Kidney (tissue), 13 donors: ENCODE measurements at regions not wholly inside any gene's neighbourhood (a gene's known extent, or its start where the extent isn't known, plus 50 kb on each side); places are given as distances from the start of the nearest gene placed in this dataset.

Source experiments
- DNase-seq, 5 donors: peaks; one replicate each; pipeline ENCODE4 v3.0.0-alpha.2; 2013 to 2020
- FAIRE-seq: peaks from 2 replicates; lab custom pipeline; 2012; peaks lifted over from hg19 to GRCh38; lab: Jason Lieb, UNC
- H3K27ac ChIP-seq, 2 donors: one replicate each; pipeline ENCODE4 v1.7.0; 2013; ENCODE audit warnings: low read depth in 2 of 2, low read length in 2 of 2, inconsistent platforms in 1 of 2
- H3K27me3 ChIP-seq: one replicate; pipeline ENCODE4 v1.7.1; 2013; ENCODE audit warnings: low read length, inconsistent platforms; ENCODE audit not compliant: control insufficient read depth, insufficient read depth
- H3K36me3 ChIP-seq, 3 donors: one replicate each; pipeline versions ENCODE4 v1.7.0 to v1.7.1; 2013; ENCODE audit warnings: low read length in 3 of 3, control low read depth in 1 of 3, inconsistent platforms in 1 of 3; ENCODE audit not compliant: insufficient read depth in 3 of 3, control insufficient read depth in 2 of 3
- H3K4me1 ChIP-seq, 3 donors: one replicate each; pipeline versions ENCODE4 v1.7.0 to v1.7.1; 2013; ENCODE audit warnings: low read length in 3 of 3, inconsistent platforms in 1 of 3, low read depth in 1 of 3; ENCODE audit not compliant: control insufficient read depth in 2 of 3, insufficient read depth in 2 of 3
- H3K4me3 ChIP-seq, 3 donors: one replicate each; pipeline versions ENCODE4 v1.7.0 to v1.8.1; 2013; ENCODE audit warnings: low read length in 3 of 3, control low read depth in 1 of 3, inconsistent platforms in 1 of 3
- H3K9ac ChIP-seq, 3 donors: one replicate each; pipeline versions ENCODE4 v1.7.0 to v1.7.1; 2013; ENCODE audit warnings: low read length in 3 of 3, control low read depth in 1 of 3, inconsistent platforms in 1 of 3
- H3K9me3 ChIP-seq, 3 donors: one replicate each; pipeline versions ENCODE4 v1.7.0 to v1.7.1; 2013; ENCODE audit warnings: low read length in 3 of 3, control low read depth in 1 of 3, inconsistent platforms in 1 of 3; ENCODE audit not compliant: control insufficient read depth in 2 of 3, insufficient read depth in 1 of 3
- intact Hi-C: fragments of 100-400 bp; cut with DNase I; formaldehyde crosslinking; loops from one replicate; pipeline ENCODE4 v1.11.1; 2022
- TF ChIP-seq, protein P1 (sequence below): IDR thresholded peaks from 3 replicates; pipeline ENCODE4 v1.5.1; 2012; ENCODE audit warnings: mild to moderate bottlenecking, moderate library complexity, borderline replicate concordance; ENCODE audit not compliant: insufficient read depth; ENCODE audit errors: extremely low read depth
- donor health status: control.
- donor health status: control.
- donor health status: control.
- donor health status: control.
- donor health status: control.
- donor health status: DM: yes; HTN: yes; CAD: no.
- donor health status: Normal renal cell carcinoma (clear cell type).

DNA sequence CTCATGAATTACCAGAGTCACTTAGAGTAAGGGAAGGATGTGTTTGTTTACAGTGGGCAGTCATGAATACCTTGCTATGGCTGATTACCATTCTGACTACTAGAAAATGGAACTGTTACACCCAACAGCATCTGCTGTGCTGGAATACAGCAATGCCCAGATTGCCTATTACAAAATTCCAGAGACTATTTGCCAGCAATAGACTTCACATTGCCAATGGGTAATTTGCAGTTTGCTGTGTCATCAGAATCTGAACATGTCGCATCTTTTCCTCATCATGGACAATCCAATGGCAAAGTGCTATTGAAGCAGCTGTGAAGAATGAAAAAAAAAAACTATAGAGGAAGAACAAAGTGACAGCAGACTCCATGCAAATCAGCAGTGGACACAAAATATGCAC lies 356.6 kb downstream of the CXXC4 start:
- Histone ChIP-seq H3K36me3 (no peaks in the 10 kb centered on the region), H3K4me1 (no peaks in the 10 kb centered on the region), H3K9me3 (no peaks in the 10 kb centered on the region), H3K9ac (no peak overlapping the region), H3K27me3 (no peaks in the 10 kb centered on the region), H3K4me3 (no peak overlapping the region), H3K27ac (no peak overlapping the region)
- FAIRE-seq, result no peak
- TF ChIP-seq, protein P1, sequence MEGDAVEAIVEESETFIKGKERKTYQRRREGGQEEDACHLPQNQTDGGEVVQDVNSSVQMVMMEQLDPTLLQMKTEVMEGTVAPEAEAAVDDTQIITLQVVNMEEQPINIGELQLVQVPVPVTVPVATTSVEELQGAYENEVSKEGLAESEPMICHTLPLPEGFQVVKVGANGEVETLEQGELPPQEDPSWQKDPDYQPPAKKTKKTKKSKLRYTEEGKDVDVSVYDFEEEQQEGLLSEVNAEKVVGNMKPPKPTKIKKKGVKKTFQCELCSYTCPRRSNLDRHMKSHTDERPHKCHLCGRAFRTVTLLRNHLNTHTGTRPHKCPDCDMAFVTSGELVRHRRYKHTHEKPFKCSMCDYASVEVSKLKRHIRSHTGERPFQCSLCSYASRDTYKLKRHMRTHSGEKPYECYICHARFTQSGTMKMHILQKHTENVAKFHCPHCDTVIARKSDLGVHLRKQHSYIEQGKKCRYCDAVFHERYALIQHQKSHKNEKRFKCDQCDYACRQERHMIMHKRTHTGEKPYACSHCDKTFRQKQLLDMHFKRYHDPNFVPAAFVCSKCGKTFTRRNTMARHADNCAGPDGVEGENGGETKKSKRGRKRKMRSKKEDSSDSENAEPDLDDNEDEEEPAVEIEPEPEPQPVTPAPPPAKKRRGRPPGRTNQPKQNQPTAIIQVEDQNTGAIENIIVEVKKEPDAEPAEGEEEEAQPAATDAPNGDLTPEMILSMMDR, result no peak
- intact Hi-C loops, result no loop called here
- no peak for DNase-seq

DNA sequence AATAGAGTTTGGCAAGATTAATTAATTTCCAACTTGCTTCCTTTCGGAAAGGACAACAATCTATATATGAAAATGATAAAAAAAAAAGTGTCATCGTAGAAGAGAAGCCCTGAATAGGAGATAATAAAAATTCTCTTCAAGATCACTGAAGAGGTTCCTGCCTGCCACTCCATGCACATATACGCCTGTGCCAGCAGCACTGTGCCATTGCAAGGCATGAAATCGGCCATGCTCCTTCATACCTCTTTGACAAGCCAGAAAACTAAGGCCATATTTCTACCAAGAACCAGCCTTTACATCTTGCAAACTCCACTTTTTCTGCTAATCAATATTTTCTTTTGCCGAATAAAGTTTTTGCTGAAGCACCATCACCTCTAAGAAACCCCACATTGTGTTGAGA lies 365.5 kb downstream of the CXXC4 start:
- intact Hi-C loops, result no loop called here
- FAIRE-seq, result no peak
- Histone ChIP-seq H3K27ac (no peak overlapping the region), H3K4me1 (peaks cover 0 to 6% (median 0%) of the 10 kb centered on the region in 3 donors), H3K27me3 (no peaks in the 10 kb centered on the region), H3K9ac (no peak overlapping the region), H3K4me3 (no peak overlapping the region), H3K36me3 (no peaks in the 10 kb centered on the region), H3K9me3 (no peaks in the 10 kb centered on the region)
- no peak for DNase-seq
- TF ChIP-seq, protein P1, result no peak

DNA sequence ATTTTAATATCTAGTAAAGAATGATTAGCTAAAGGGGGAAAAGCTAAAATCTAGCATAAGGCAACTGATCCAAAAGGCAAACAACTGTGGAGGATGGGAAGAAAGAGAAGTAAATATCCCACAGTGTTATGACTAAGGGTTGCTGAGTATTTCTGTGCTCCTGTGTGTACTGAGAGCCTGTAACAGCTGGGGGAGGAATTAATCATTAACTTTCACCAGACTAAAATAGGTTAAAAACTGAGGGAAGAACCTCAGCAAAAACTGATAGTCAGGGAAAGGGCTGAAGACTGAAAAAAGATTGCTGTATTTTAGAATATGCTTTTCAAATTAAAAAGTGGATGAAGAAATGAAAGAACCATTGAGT lies 365.9 kb downstream of the CXXC4 start:
- peak; percentile 52 for FAIRE-seq
- Histone ChIP-seq H3K4me1 (peaks cover 0 to 6% (median 0%) of the 10 kb centered on the region in 3 donors), H3K9ac (no peak overlapping the region), H3K9me3 (no peaks in the 10 kb centered on the region), H3K4me3 (no peak overlapping the region), H3K27me3 (no peaks in the 10 kb centered on the region), H3K36me3 (no peaks in the 10 kb centered on the region), H3K27ac (no peak overlapping the region)
- intact Hi-C loops, result no loop called here
- peak in 2 of 5 donors; percentile 27 to 33 for DNase-seq
- TF ChIP-seq, protein P1, result no peak
